HG03439 (cell line): ENCODE measurements at regions not wholly inside any gene's neighbourhood (a gene's known extent, or its start where the extent isn't known, plus 50 kb on each side); places are given as distances from the start of the nearest gene placed in this dataset.
A peak's percentile ranks its signal among the peaks of the same experiment; 100 is the strongest.

Experiments
- ATAC-seq: cut with Tn5 transposase; IDR thresholded peaks from one replicate; pipeline ENCODE4 v1.9.1; 2021; ENCODE audit warnings: mild to moderate bottlenecking, moderate library complexity; ENCODE audit not compliant: unreplicated experiment

DNA sequence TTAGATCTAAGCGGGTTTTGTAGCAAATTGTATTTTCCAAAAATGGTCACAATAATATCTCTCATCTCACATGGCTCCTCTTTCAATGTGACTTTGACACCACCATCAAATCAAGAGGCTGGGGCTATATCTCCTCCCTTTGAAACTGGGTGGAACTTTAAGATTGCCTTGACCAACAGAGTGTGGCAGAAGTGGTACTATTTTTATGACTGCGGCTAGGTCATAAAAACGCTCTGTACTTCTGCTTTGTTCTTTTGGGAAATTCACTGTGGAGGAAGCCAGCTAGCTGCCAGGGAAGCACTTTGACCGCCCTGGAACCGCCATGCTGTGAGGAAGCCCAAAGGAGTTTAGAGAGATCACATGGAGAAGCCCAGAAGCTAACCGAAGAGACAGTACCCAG is 50.7 kb upstream of the ACOT11 start:
- ATAC-seq: no peak

DNA sequence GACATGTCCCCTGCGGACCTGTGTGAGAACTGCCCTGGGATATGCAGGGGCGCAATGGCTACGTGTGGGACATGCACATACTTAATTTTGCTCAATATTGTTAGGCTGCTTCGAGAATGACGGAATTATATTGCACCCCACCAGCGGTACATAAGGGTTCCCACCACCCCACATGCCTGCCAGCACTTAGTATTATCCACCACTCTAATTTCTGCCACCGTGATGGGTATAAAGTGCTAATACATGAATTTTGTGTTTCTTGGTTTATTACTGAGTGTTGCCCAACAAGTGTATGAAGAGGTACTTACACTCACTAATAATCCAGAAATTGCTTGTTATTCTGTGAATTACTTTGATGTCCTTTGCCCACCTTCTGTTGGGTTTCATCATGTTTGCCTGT is 52.1 kb upstream of the ACOT11 start:
- ATAC-seq: no peak

DNA sequence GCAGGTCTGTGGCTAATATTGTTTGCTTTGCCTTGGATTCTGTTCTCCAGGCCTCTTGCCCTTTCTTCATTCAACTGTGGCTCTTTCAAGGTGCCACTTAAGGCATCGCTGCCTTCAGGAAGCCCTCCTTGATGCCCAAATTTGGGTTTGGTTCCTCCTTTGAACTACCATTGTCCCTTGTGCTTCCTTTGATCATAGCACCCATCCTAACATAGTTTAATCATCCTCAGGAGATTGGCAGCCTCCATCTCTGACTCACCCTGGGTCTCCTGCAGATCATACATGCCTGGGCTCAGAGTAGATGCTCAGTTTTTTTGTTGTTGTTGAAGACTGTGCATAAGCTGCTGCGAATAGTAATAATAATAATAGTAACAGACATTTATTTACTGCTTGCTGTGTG is 54.4 kb upstream of the ACOT11 start:
- ATAC-seq: no peak

DNA sequence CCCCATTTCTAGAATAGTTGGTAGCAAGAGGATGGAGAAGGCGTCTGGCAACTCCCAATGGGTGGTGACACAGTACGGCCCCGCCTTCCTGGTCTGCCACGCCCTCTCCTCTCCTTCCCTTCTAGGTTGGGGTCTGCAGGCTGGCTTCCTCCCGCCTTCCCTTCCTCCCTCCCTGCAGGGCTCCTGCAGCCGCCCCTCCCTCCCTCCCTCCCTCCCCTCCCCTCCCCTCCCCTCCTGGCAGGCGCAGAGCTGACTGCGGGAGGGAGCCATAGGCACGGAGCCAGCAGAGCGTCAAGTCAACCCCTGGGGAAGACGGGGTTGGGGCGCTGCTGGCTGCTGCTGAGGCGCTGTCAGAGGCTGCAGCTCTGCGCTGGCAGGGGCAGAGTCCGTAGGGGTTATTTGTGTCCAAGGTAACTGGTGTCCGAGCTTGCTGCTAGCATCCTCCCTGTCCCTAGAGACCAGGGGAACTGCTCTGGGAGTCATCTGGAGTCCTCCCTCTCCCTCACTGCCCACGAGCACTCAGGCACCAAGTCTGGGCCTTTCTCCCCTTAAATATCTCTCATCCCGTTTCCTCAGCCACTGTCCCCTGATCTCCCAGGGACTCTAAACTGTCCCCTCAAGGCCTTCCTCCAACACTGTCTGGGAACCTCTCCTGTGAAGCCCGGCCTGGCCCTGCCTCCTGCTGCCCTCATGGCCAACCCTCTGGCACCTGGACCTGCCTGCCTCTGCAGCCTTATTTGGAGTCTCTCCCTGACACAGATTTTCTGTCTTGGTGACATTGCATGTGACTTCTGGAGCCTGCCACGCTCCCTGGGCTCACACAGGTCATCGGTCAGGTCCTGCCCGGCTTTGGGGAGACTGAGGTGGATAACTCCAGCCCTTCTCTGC is 57.4 kb upstream of the ACOT11 start:
- ATAC-seq: no peak

DNA sequence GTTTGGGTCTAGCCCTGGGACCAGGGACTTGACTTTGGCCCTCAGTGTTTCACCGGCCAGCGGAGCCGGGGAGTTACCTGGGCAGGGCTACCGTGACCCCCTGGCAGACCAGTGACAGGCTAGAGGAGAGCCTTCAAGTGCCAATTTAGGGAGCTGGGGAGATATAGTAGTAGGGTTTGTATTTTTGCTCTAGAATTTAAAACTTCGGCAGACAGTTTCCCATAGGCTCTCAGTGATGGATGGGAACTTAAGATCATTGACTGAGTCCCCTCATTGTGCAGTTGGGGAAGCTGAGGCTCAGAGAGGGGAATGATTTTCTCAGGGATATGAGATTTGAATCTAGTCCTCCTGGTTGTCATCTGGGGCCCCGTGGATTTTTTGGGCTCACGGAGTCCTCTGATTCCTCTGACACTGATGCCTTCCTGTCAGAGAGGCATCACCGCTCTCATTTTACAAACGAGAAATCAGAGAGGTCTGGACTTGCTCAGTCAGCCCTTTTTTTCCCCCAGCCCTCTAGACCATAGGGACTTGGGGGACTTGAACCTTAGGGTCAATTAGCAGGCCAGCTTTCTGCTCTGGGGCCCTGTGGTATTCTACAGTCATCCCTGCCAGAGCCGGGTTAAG is 58.3 kb upstream of the ACOT11 start:
- ATAC-seq: no peak

DNA sequence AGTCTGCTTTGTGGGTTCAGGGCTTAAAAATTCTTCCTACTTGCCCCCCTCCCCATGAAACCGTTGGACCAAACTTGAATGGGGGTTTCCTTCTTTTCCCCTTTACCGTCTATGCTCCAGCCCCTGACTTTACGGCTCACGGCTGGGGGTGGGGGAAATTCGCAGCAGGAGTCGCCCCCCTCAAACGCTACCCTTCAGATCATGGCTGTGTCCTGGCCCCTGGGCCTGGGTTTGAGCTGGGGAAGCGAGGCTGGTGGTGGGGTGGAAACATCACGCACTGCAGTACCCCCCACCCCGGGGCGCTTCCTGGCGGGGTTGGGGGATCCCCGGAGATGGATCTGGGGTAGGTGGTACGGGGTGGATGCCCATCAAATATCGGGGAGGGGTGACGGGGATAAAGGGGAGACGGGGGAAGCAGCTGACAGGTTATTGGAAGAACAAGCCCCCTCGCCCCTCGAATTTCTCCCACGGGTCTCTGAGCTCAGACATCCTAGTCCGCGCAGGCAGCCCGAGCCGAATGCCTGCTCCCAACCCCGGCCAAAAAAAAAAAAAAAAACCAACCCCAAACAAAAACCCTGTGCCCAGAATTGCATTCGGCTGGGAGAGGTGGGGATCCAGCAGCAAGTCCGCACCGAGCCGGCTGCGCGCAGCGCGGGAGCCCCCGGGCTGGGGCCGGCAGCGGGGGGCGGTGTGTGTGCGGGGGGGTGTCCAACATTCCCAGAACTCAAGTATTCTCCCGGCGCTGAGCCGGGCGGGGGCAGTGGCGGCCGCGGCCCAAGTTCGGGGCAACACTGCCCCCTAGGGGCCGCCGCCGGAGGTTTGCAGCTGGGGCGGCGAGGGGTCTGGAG is 59.0 kb upstream of the ACOT11 start:
- no peak for ATAC-seq

DNA sequence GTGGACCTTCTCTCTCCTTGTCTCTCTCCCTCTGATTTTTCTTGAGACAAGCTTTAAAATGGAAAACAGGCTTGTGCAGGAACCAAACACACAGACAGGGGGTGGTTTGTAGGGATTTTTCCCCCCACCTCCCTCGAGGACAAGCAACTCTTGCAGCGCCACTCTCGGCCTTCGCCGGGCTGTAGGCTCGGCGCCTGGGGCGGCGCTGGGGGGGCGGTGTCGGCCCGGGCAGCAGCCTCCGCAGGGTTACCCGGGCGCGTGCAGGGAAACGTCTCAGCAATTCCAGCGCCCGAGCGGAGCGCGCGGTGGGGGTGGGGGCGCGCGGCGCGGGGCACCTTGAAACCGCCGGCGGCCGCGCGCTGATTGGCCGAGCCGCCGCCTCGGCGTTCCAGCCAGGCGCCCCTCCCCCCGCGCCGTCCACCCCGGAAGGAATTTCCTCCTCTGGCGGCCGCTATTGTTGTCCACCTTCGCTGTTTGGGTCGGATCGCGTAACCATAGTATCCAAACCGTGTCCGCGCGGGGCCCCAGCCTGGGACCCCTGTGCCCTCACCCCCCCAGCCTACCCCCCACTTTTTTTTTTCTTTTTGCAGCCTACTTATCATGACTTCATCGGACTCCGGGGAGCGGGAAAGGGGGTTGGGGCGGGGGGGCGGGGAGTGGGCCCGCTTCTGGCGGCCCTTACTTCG is 59.8 kb upstream of the ACOT11 start:
- peak; percentile 42 for ATAC-seq

DNA sequence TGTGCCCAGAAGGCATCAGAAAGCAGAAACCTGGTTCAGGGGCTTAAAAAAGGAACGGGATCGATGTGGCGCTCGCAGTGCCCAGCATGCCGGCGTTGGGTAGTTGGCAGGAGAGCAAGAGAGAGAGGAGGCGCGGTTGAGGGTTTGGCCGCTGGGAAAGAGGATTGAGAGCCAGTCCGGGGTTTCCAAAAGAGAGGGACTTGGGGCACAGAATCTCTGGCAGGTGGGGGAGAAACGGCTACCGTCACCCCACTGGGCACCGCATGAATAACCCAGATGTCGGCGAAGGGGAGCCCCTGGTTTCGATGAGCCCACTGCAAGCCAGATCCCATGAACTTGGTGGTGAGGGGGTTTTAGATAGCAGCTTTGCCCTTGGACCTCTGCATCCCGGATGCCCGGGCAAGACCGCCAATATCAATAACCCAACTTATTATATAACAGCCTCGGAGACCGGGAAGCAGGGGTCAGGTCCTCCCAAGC is 60.4 kb upstream of the ACOT11 start:
- ATAC-seq: no peak

DNA sequence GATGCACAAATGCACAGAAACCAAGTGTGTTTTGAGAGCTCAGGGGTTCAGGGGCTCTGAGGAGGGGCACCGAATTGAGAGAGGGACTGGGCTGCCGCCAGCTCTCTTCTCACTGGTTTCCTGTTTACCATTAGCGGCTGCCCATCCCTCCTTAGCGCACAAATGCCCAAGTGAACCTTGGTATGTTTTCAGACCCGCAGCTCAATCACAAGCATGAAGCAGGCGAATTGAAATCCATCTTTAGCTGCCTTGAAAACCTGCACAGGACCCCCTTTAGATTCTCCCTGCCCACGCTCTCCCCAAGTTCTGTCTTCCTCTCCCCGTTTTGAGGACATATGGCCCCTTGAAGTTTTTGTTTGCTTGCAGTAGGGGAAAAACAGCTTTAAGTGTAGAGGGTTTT is 61.1 kb upstream of the ACOT11 start:
- ATAC-seq: no peak

DNA sequence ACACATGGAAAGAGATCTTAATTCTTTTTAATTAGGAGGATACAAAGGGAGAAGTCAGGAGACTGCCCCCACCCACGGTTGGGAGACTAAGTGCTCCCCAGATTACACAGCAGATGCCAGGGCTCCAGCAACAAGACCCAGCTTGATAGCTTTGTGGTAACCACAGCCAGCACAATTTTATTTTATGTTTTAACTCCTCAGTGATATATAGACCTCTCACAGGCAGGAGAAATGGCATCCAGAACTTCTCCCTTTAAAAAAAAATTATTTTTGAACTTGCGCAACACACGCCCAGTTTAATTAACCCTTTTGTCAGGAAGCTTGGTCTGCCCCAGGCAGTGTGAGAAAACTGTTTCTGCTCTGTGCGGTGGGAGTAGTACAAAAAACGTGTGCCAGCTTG is 62.6 kb upstream of the ACOT11 start:
- ATAC-seq: no peak

DNA sequence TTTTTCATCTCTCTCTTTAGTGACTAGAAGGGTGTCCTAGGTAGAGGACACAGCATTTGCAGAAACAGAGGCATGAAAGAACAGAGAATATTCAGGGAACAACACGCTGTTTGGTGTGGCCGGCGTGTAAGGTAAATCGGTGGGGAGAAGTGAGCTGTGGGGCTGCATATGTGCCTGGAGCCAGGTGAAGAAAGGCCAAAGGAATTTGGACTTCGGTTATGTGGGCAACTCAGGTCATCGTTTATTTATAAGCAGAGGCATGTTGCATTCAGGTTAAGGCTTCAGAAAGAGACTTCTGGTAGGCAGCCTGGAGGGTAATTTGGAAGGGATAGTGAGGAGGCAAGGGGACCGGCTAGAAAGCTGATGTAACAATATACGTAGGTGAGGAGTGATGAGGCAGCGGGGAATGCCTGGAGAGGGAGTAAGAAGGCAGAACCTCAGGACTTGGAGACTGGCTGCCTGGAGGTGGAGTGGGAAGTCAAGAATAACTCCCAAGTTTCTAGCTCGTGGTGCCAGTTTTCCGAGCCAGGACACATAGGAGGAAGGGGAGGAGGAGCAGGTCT is 64.1 kb upstream of the ACOT11 start:
- no peak for ATAC-seq

DNA sequence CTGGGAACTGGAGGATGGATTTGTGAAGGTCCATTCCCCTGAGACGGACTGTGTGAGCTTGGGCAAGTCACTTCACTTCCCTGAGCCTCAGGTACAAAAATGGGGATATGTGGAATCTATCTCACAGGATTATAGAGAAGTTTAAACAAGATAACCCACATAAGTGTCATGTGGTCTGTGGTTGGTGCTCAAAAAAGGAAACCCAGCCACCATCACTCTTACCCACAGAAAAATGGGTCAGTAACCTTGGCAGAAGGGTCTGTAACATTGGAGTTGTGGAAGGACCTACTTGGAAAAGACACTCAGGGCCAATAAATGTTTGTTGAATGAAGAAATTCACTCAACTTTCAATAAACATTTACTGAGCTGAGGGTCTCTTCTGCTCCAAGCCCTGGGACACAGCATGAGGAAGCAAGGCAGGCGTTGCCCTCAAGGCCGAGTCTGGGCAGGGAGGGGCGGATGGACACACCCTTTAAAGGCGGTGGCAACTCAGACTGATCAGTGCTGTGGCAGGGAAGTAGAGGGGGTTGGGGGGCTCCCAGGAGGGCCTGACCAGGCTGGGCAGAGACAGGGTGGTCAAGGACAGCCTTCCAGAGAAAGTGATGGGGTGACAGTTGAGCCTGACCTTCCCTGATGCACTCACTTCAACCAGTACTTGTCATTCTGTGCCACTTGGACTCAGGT is 66.7 kb upstream of the ACOT11 start:
- ATAC-seq: no peak

DNA sequence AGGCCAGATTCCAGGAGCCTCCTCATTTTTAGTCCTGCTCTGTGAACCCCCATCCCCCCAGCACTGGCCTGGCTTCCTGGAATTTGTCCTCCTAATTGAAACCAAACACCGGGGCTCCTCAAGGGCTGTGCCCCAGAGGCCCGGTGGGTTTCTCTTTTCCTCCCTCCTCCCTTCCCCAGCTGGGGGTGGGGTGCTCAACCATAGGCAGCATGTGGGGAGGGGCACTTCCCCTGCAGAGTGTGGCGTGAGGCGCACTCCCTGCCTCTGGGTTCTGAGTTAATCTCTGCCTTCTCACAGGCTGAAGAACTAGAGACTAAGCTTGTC is 67.5 kb upstream of the ACOT11 start:
- ATAC-seq: no peak

DNA sequence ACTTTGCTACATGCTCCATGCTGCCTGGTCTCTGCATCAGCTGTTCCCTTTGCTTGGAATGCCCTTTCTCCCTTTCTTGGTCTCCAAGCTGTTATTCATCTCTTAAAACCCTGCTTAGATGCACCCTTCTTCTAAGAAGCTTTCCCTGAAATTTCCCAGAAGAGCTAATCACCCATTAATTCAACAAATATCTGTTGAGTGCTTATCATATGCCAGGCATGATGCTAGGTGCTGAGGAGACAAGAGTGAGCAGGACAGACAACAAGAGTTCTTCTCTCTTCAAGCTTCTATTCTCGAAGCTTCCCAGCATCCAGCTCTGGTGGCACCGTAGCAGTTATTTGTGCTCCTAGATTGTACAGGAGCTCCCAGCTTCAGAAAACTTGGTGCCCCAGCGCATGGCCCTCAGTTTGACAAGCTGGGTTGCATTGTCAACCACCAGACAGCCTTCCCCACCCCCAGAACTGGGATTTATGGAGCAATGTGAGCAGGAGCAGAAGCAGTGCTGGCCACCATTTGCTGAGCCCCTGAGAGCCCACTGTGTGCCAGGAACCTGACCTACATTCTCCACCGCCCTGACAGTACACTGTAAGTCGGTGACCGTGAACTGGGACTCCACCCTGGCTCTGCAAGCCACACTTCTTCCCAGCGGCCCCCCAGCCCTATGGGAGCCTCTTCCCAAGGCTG is 68.0 kb upstream of the ACOT11 start:
- no peak for ATAC-seq

DNA sequence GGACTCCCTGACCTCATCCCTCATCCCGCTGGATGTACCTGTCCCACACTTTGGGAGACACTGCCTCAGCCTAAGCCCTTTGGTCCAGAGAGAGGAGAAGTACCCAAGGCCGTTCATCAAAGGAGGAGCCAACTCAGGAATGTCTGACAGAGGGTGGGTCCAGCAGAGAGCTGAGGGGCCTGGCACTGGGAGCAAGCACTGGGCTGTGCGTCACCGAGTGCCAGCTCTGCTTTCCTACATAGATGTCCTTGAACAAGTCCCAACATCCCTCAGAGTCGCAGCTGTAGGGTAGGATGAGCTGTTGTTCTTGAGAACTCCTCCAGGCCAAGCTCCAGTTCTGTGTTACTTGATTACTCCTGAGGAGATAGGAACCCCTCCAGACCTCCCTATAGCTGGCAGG is 68.8 kb upstream of the ACOT11 start:
- no peak for ATAC-seq

DNA sequence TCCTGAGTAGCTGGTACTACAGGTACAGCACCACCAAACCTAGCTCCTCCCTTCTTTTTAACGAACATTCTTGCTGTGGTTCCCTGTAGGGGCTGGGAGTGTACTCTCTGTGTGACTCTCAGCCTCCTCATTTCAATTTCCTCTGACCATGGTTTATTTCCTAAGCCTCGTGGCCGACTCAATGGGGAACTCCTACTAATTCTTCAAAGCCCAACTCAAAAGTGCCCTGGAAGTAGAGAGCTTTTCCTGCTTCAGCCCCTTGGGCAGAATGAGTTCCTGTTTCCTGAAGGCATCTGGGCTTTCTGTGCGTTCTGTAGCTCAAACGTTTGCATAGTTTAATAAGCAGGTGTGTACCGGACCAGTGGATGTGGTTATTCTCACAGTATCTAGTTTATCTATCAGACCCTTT is 70.9 kb upstream of the ACOT11 start:
- ATAC-seq: no peak

DNA sequence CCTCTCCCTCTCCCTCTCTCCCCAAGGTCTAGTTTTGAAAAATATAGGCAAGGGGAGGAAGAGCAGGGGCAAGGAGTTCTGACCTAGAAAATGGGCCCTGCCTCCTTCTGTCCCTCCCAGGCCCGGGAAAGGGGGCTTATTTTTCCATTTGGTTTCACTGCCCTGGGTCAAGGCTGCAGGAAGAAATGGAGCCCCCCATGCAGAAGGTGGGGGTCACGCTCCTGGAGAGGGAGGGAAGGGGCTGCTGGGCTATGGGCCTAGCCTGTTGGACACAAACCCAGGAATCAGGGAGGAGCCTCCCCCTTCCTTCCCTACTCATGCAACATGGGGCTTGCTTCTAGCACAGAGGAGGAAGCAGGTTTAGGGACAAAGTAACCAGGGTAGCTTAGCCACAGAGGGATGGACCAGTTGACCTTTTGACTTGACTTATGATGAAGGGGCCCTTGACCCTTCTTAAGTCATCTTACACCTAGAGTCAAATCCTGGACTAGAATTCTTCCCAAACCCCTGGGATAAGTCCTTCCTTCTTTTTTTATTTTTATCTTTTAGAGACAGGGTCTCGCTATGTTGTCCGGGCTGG is 70.4 kb upstream of the SSBP3 start:
- no peak for ATAC-seq

DNA sequence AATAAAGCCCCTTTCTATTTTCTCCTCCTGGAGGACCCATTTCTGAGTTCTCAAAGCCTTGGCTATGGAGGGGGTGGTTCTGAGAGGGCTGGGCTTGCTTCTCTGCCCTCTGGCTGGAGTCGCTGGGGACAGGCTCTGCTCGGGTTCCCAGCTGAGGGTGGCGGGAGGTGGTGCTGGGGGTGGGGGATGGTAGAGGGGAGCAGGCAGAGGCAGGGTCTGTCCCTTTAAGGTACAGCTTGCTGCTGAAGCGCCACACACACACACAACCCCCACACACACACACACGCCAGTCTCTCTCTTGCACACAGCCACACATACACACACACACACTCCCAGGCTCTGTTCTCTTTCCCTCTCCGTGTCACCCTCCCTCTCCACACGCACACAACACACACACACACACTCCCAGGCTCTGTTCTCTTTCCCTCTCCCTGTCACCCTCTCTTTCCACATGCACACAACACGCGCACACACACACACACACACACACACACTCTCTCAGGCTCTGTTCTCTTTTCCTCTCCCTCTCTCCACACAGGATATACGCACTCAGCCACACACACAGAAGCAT is 69.8 kb upstream of the SSBP3 start:
- ATAC-seq: no peak

DNA sequence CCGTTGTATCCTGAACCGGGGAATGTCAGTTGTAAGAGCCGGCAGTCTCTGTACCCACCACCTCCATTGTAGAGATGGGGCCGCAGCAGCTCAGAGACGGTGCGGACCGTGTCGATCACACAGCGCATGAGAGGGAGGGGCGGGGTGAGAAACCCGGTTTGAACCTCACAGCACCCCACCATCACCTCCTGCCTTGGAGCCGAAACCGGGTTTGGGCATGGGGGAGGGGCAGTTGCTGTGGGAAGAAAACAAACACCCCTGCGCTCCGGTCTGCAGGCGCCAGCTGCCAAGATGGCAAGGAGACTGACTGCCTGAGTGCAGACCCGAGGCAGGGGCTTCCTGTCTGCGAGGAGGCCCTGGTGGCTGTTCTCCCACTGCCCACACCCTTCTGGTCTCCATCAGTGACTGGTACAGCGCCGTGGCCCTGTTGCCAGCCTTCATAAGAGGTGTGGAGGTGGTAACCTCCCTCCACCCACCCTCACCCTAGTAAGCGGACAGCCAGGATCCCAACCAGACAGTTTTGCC is 69.2 kb upstream of the SSBP3 start:
- no peak for ATAC-seq
